ENCODE measurements at regions not wholly inside any gene's neighbourhood (a gene's known extent, or its start where the extent isn't known, plus 50 kb on each side); places are given as distances from the start of the nearest gene placed in this dataset.
A peak's percentile ranks its signal among the peaks of the same experiment; 100 is the strongest.
"Not testable (repeated sequence)": the region's sequence is repeated elsewhere in the genome, so short reads cannot be mapped to it uniquely, and the experiment has no call there.

- Histone ChIP-seq H3K27ac (ENCODE audit: low read depth in 1 of 2, low read length in 1 of 2) (no peak overlapping the region), H3K4me3 (ENCODE audit: low read length in 2 of 2) (peak overlapping the region in 1 of 2 donors; percentile 19), H3K27me3 (ENCODE audit: control insufficient read depth in 2 of 2, insufficient read depth in 1 of 2, low read length in 1 of 2) (no peaks in the 10 kb centered on the region), H3K36me3 (ENCODE audit: control insufficient read depth in 2 of 2, insufficient read depth in 2 of 2, low read length in 1 of 2) (no peaks in the 10 kb centered on the region), H3K9me3 (ENCODE audit: control insufficient read depth in 2 of 2, insufficient read depth in 1 of 2, low read length in 1 of 2) (no peaks in the 10 kb centered on the region), H3K4me1 (ENCODE audit: control insufficient read depth in 2 of 2, insufficient read depth in 2 of 2, low read length in 2 of 2) (no peaks in the 10 kb centered on the region)
- DNase-seq (ENCODE audit: low read depth in 6 of 9, low spot score in 9 of 9) = peak in 1 of 9 donors; percentile 7
- WGBS = 61% methylated on average over 1 of the region's 1 CpG
These were observed 685.0 kb downstream of the PDCD6IP start for GRCh38 chr3:34483311-34483887.

GRCh38 chr3:34504366-34504765, 705.9 kb downstream of the PDCD6IP start:
- WGBS = 97% methylated on average over 4 of the region's 4 CpGs
- Histone ChIP-seq H3K4me3 (ENCODE audit: low read length in 2 of 2) (no peak overlapping the region), H3K4me1 (ENCODE audit: control insufficient read depth in 2 of 2, insufficient read depth in 2 of 2, low read length in 2 of 2) (no peaks in the 10 kb centered on the region), H3K27me3 (ENCODE audit: control insufficient read depth in 2 of 2, insufficient read depth in 1 of 2, low read length in 1 of 2) (no peaks in the 10 kb centered on the region), H3K36me3 (ENCODE audit: control insufficient read depth in 2 of 2, insufficient read depth in 2 of 2, low read length in 1 of 2) (peaks cover 0 to 5% of the 10 kb centered on the region in 2 donors), H3K27ac (ENCODE audit: low read depth in 1 of 2, low read length in 1 of 2) (no peak overlapping the region), H3K9me3 (ENCODE audit: control insufficient read depth in 2 of 2, insufficient read depth in 1 of 2, low read length in 1 of 2) (no peaks in the 10 kb centered on the region)
- no peak for DNase-seq (ENCODE audit: low read depth in 6 of 9, low spot score in 9 of 9)

GRCh38 chr3:34504775-34505174, 706.3 kb downstream of the PDCD6IP start:
- Histone ChIP-seq H3K36me3 (ENCODE audit: control insufficient read depth in 2 of 2, insufficient read depth in 2 of 2, low read length in 1 of 2) (peaks cover 0 to 5% of the 10 kb centered on the region in 2 donors), H3K4me3 (ENCODE audit: low read length in 2 of 2) (no peak overlapping the region), H3K27ac (ENCODE audit: low read depth in 1 of 2, low read length in 1 of 2) (no peak overlapping the region), H3K4me1 (ENCODE audit: control insufficient read depth in 2 of 2, insufficient read depth in 2 of 2, low read length in 2 of 2) (no peaks in the 10 kb centered on the region), H3K9me3 (ENCODE audit: control insufficient read depth in 2 of 2, insufficient read depth in 1 of 2, low read length in 1 of 2) (no peaks in the 10 kb centered on the region), H3K27me3 (ENCODE audit: control insufficient read depth in 2 of 2, insufficient read depth in 1 of 2, low read length in 1 of 2) (no peaks in the 10 kb centered on the region)
- no peak for DNase-seq (ENCODE audit: low read depth in 6 of 9, low spot score in 9 of 9)
- 75% methylated on average over 4 of the region's 4 CpGs for WGBS

GRCh38 chr3:34508732-34509131, 710.3 kb downstream of the PDCD6IP start:
- no peak overlapping the region for H3K4me3 ChIP-seq (ENCODE audit: low read length in 2 of 2)
- H3K27me3 ChIP-seq (ENCODE audit: control insufficient read depth in 2 of 2, insufficient read depth in 1 of 2, low read length in 1 of 2) = no peaks in the 10 kb centered on the region
- no peaks in the 10 kb centered on the region for H3K4me1 ChIP-seq (ENCODE audit: control insufficient read depth in 2 of 2, insufficient read depth in 2 of 2, low read length in 2 of 2)
- H3K27ac ChIP-seq (ENCODE audit: low read depth in 1 of 2, low read length in 1 of 2) = no peak overlapping the region
- peak in 1 of 9 donors; percentile 10 for DNase-seq (ENCODE audit: low read depth in 6 of 9, low spot score in 9 of 9)
- no peaks in the 10 kb centered on the region for H3K9me3 ChIP-seq (ENCODE audit: control insufficient read depth in 2 of 2, insufficient read depth in 1 of 2, low read length in 1 of 2)
- peaks cover 0 to 5% of the 10 kb centered on the region in 2 donors for H3K36me3 ChIP-seq (ENCODE audit: control insufficient read depth in 2 of 2, insufficient read depth in 2 of 2, low read length in 1 of 2)

- Histone ChIP-seq H3K9me3 (ENCODE audit: control insufficient read depth in 2 of 2, insufficient read depth in 1 of 2, low read length in 1 of 2) (no peaks in the 10 kb centered on the region), H3K4me3 (ENCODE audit: low read length in 2 of 2) (no peak overlapping the region), H3K27ac (ENCODE audit: low read depth in 1 of 2, low read length in 1 of 2) (no peak overlapping the region), H3K27me3 (ENCODE audit: control insufficient read depth in 2 of 2, insufficient read depth in 1 of 2, low read length in 1 of 2) (no peaks in the 10 kb centered on the region), H3K4me1 (ENCODE audit: control insufficient read depth in 2 of 2, insufficient read depth in 2 of 2, low read length in 2 of 2) (no peaks in the 10 kb centered on the region), H3K36me3 (ENCODE audit: control insufficient read depth in 2 of 2, insufficient read depth in 2 of 2, low read length in 1 of 2) (no peaks in the 10 kb centered on the region)
- no peak for DNase-seq (ENCODE audit: low read depth in 6 of 9, low spot score in 9 of 9)
- 95% methylated on average over 3 of the region's 3 CpGs for WGBS
These were observed 713.5 kb downstream of the PDCD6IP start for GRCh38 chr3:34511891-34512290.

GRCh38 chr3:34519008-34519407, 720.6 kb downstream of the PDCD6IP start:
- not testable (repeated sequence) for H3K36me3 ChIP-seq (ENCODE audit: control insufficient read depth in 2 of 2, insufficient read depth in 2 of 2, low read length in 1 of 2); H3K4me1 ChIP-seq (ENCODE audit: control insufficient read depth in 2 of 2, insufficient read depth in 2 of 2, low read length in 2 of 2); H3K9me3 ChIP-seq (ENCODE audit: control insufficient read depth in 2 of 2, insufficient read depth in 1 of 2, low read length in 1 of 2); H3K27ac ChIP-seq (ENCODE audit: low read depth in 1 of 2, low read length in 1 of 2); H3K27me3 ChIP-seq (ENCODE audit: control insufficient read depth in 2 of 2, insufficient read depth in 1 of 2, low read length in 1 of 2); H3K4me3 ChIP-seq (ENCODE audit: low read length in 2 of 2); DNase-seq (ENCODE audit: low read depth in 6 of 9, low spot score in 9 of 9)
- 95% methylated on average over 2 of the region's 2 CpGs for WGBS

- peaks cover 3 to 11% of the 10 kb centered on the region in 2 donors for H3K4me1 ChIP-seq (ENCODE audit: control insufficient read depth in 2 of 2, insufficient read depth in 2 of 2, low read length in 2 of 2)
- no peaks in the 10 kb centered on the region for H3K27me3 ChIP-seq (ENCODE audit: control insufficient read depth in 2 of 2, insufficient read depth in 1 of 2, low read length in 1 of 2)
- no peaks in the 10 kb centered on the region for H3K36me3 ChIP-seq (ENCODE audit: control insufficient read depth in 2 of 2, insufficient read depth in 2 of 2, low read length in 1 of 2)
- no peaks in the 10 kb centered on the region for H3K9me3 ChIP-seq (ENCODE audit: control insufficient read depth in 2 of 2, insufficient read depth in 1 of 2, low read length in 1 of 2)
- no peak overlapping the region for H3K4me3 ChIP-seq (ENCODE audit: low read length in 2 of 2)
- H3K27ac ChIP-seq (ENCODE audit: low read depth in 1 of 2, low read length in 1 of 2) = no peak overlapping the region
- DNase-seq (ENCODE audit: low read depth in 6 of 9, low spot score in 9 of 9) = no peak
- WGBS = 94% methylated on average over 5 of the region's 5 CpGs
These were observed 732.7 kb downstream of the PDCD6IP start for GRCh38 chr3:34531156-34531555.

GRCh38 chr3:34533451-34533850, 735.0 kb downstream of the PDCD6IP start:
- H3K36me3 ChIP-seq (ENCODE audit: control insufficient read depth in 2 of 2, insufficient read depth in 2 of 2, low read length in 1 of 2) = no peaks in the 10 kb centered on the region
- H3K27me3 ChIP-seq (ENCODE audit: control insufficient read depth in 2 of 2, insufficient read depth in 1 of 2, low read length in 1 of 2) = no peaks in the 10 kb centered on the region
- WGBS = 97% methylated on average over 2 of the region's 2 CpGs
- no peaks in the 10 kb centered on the region for H3K9me3 ChIP-seq (ENCODE audit: control insufficient read depth in 2 of 2, insufficient read depth in 1 of 2, low read length in 1 of 2)
- H3K4me3 ChIP-seq (ENCODE audit: low read length in 2 of 2) = no peak overlapping the region
- no peak overlapping the region for H3K27ac ChIP-seq (ENCODE audit: low read depth in 1 of 2, low read length in 1 of 2)
- H3K4me1 ChIP-seq (ENCODE audit: control insufficient read depth in 2 of 2, insufficient read depth in 2 of 2, low read length in 2 of 2) = peaks cover 9 to 11% of the 10 kb centered on the region in 2 donors
- no peak for DNase-seq (ENCODE audit: low read depth in 6 of 9, low spot score in 9 of 9)

- H3K36me3 ChIP-seq (ENCODE audit: control insufficient read depth in 2 of 2, insufficient read depth in 2 of 2, low read length in 1 of 2) = no peaks in the 10 kb centered on the region
- H3K27ac ChIP-seq (ENCODE audit: low read depth in 1 of 2, low read length in 1 of 2) = no peak overlapping the region
- 98% methylated on average over 1 of the region's 1 CpG for WGBS
- H3K9me3 ChIP-seq (ENCODE audit: control insufficient read depth in 2 of 2, insufficient read depth in 1 of 2, low read length in 1 of 2) = no peaks in the 10 kb centered on the region
- peaks cover 9 to 11% of the 10 kb centered on the region in 2 donors for H3K4me1 ChIP-seq (ENCODE audit: control insufficient read depth in 2 of 2, insufficient read depth in 2 of 2, low read length in 2 of 2)
- DNase-seq (ENCODE audit: low read depth in 6 of 9, low spot score in 9 of 9) = no peak
- no peak overlapping the region for H3K4me3 ChIP-seq (ENCODE audit: low read length in 2 of 2)
- no peaks in the 10 kb centered on the region for H3K27me3 ChIP-seq (ENCODE audit: control insufficient read depth in 2 of 2, insufficient read depth in 1 of 2, low read length in 1 of 2)
These were observed 735.6 kb downstream of the PDCD6IP start for GRCh38 chr3:34534013-34534412.

- no peaks in the 10 kb centered on the region for H3K9me3 ChIP-seq (ENCODE audit: control insufficient read depth in 2 of 2, insufficient read depth in 1 of 2, low read length in 1 of 2)
- H3K27me3 ChIP-seq (ENCODE audit: control insufficient read depth in 2 of 2, insufficient read depth in 1 of 2, low read length in 1 of 2) = no peaks in the 10 kb centered on the region
- no peak overlapping the region for H3K4me3 ChIP-seq (ENCODE audit: low read length in 2 of 2)
- H3K4me1 ChIP-seq (ENCODE audit: control insufficient read depth in 2 of 2, insufficient read depth in 2 of 2, low read length in 2 of 2) = no peaks in the 10 kb centered on the region
- no peak overlapping the region for H3K27ac ChIP-seq (ENCODE audit: low read depth in 1 of 2, low read length in 1 of 2)
- DNase-seq (ENCODE audit: low read depth in 6 of 9, low spot score in 9 of 9) = no peak
- 90% methylated on average over 4 of the region's 4 CpGs for WGBS
- H3K36me3 ChIP-seq (ENCODE audit: control insufficient read depth in 2 of 2, insufficient read depth in 2 of 2, low read length in 1 of 2) = no peaks in the 10 kb centered on the region
These were observed 745.7 kb downstream of the PDCD6IP start for GRCh38 chr3:34544136-34544535.
